HG03342 (cell line): ENCODE measurements at regions not wholly inside any gene's neighbourhood (a gene's known extent, or its start where the extent isn't known, plus 50 kb on each side); places are given as distances from the start of the nearest gene placed in this dataset.

Experiments
- ATAC-seq: cut with Tn5 transposase; IDR thresholded peaks from one replicate; pipeline ENCODE4 v1.9.1; 2021; ENCODE audit warnings: mild to moderate bottlenecking, moderate library complexity; ENCODE audit not compliant: unreplicated experiment

DNA sequence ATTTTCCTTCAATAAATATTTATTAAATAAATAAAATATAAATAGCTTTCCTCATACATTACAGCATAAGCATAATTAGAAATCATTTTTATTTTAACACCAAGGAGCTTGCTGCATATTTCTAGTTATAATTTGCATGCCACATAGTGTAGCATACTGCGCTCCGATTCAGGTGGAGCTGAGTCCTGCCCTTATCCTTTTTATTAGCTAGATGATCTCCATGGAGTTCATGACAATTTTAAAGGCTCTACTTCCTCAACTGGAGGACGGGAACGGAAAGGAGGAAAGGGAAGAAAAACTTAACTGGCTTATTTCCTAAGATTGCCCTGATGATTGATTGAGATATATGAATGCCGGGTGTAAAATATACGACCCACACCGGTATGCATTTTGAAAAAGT is 385.2 kb downstream of the PLK2 start:
- ATAC-seq: no peak

DNA sequence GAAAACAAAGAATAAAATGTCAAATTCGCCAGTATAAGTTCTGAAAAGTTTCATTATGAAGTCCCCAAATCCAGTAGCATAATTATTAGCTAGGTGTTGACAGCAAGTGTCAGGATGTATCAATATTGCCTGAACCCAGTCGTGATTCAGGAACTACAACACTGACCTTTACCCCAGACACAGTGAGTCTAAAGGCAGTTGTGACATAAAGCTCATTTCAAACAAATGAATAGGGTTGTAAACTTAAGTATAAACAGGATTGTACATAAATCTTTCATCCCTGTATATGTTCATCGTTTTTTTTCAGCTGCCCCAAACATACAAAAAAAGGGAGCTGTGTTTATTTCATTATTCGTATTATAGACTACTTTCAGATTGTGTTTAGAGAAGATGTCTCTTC is 385.7 kb downstream of the PLK2 start:
- no peak for ATAC-seq

DNA sequence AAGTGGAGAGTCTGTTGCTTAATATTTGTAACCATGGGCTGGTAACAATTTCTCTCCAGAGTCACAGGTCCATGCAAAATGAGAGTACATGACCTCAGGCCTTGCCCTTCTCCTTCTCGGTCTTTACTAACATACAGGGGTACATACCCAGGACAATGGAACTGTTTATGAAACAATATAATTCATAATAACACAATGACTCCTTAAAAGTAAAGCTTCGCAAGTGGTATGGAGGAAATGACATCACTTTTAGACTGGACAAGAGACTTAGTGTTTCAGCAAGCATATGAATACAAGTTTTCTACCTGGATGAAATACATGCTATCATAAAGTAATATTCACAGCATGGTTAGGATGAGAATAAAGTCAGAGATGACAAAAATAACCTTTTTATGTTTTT is 386.6 kb downstream of the PLK2 start:
- no peak for ATAC-seq

DNA sequence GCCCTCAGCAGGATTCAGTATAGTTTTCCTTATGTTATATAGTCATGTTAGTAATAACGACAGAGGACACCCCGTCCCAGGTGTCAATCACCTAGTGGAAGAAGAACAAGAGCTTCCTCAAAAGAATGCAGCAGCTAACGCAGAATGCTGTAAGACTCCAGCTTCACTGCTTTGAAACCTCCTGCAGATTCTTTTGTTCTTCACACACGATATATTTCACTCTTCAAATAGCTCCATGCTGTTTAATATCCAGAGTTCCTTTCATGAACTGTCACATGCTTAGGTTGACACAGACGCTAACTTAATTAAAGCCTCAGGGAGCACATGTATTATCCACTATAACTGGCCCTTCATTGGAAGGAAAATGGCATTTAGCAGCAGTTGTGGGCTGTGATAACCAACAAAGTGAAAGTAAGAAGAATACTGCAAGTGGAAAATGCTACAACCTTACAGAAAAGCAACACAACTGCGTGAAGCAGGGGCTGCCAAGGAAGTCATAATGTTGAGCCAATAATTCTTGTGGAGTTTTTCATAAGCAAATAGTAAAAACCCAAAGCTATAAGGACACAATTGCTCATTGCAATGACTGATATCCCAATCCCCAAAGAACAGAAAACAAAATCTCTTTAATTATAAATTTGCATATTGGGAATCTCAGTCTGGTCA is 387.5 kb downstream of the PLK2 start:
- ATAC-seq: no peak

DNA sequence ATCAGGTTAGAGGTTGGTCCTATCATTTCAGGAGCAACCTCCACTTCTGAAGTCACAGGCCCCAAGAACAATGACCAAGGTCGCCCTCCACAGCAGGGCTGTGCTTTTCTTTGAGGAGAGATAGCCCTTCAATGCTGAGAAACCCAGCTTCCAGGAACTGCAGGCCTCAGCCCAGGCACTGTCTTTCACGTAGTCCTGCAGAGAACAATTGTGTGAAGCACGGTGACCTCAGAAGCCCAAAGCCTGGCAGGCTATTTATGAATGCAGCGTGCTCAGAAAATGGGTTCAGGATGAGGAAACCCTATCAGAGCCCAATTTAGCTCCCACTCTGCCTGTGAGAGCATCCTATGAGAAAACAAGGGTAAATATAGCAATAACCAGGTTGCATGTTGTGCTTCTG is 388.3 kb downstream of the PLK2 start:
- ATAC-seq: no peak

DNA sequence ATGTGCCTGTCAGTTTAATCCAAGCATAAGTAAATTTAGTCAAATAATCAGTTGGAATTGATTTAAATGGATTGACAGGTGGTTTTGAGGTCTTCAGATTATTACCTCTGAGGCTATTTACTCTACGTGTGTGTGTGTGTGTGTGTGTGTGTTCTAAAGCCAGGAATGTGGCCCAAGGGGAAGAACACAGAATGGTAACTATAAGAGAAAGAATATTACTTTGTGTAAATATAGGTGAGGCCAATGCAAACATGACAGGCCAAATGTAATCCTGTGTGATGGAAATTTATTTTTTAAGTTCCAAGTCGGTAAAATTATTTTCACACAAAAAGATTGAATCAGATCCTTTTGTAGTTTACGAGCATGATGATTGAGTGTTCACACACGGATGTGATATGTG is 390.0 kb downstream of the PLK2 start:
- no peak for ATAC-seq

DNA sequence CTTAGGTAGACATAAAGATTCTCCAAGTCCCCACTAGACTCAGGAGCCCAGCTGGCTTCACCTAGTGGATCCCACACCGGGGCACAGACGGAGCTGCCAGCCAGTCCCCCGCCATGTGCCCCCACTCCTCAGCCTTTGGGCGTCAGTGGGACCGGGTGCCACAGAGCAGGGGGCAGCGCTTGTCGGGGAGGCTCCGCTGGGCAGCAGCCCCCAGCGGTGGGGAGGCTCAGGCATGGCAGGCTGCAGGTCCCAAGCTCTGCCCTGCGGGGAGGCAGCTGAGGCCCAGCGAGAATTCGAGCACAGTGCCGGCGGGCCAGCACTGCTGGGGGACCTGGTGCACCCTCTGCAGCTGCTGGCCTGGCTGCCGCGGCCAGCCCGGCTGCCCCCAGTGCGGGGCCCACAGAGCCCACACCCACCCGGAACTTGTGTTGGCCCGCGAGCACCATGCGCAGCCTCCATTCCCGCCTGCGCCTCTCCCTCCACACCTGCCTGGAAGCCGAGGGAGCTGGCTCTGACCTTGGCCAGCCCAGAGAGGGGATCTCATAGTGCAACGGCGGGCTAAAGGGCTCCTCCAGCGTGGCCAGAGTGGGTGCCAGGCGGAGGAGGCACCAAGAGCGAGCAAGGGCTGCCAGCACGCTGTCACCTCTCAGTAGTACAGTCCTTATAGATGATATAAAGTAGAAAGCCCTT is 390.7 kb downstream of the PLK2 start:
- no peak for ATAC-seq

DNA sequence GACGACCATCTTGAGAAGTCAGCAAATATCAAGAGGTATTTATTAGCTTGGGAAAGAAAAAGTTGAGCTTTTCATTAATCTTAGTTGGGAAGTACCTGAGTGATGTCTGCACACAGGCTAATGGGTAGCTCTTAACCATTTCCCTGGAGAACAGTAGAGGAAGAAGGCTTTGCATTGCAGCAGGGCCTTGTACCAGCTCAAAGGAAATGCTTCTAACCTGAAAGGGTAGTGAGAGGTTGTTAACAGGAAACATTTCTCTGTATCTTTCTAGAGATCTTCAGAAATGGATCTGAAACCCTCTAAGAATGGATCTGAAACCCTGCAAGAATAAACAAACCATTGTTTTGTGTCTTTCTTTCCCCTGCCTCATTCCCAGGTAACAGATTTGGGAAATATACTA is 393.3 kb downstream of the PLK2 start:
- ATAC-seq: no peak

DNA sequence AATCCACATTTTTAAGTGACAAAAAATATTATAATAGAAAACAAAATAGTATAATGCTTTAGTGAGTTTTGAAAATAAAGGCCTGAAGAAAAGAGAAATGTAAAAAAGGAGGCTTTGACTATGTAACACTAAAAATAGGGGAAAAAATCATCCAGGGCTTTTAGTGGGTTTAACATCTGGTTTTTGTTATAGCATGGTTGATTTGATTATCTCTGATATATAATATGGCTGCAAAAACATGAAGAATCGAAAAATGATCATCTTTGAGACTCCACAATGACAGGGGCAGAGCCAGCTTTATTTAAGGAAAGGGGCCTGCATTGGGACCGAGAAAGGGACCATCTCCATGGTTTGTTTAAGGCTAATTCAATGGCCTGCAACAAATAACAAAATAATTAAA is 393.8 kb downstream of the PLK2 start:
- ATAC-seq: no peak

DNA sequence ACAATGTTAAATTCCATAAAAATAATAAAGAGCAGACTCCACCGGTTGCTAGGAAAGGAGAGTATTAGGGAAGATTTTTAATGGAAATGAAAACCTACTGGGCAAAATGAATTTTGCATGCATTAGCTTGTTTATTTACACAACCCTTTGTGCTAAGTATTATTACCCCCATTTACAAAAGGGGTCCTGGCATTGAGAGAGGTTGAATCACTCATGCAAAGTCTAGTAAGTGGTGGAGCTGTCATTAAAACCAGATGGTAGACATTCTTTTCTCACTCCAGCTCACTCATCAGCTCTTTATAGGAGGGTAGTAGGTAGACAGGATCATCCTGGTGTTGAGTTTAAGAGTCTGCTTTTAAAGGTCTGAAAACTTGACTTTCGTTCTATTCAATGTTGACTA is 395.1 kb downstream of the PLK2 start:
- ATAC-seq: no peak

DNA sequence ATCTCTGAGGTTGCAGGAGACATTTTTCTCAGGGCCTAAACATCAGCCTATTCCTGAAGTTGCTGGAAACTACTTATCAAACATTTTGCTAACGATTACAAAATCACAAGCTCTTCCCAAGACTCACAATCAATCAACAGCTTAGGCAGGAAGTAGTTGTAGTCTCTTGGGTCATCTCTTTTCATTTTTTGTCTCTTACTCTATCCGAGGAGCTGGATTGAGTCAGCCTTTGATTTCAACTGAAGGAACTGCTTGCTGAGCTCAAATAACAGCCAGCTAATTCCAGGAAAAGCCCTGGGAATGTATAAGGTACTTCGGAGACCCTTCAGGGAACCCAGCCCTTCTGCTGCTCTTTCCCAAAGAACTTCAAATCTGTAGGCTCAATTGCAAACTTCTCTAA is 398.9 kb downstream of the PLK2 start:
- no peak for ATAC-seq

DNA sequence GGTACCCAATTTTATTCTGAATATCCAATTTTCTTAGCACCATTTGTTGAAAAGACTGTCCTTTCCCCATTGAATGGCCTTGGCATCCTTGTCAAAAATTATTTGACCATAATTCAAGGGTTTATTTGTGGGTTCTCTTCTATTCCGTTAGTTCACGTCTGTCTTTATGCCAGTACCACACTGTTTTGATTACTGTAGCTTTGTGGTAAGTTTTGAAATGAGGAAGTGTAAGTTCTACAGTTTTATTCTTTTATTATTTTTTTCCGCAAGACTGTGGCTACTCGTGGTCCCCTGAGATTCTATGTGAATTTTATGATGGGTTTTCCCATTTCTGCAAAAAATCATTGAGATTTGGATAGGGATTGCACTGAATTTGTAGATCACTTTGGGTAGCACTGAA is 402.6 kb downstream of the PLK2 start:
- ATAC-seq: no peak

DNA sequence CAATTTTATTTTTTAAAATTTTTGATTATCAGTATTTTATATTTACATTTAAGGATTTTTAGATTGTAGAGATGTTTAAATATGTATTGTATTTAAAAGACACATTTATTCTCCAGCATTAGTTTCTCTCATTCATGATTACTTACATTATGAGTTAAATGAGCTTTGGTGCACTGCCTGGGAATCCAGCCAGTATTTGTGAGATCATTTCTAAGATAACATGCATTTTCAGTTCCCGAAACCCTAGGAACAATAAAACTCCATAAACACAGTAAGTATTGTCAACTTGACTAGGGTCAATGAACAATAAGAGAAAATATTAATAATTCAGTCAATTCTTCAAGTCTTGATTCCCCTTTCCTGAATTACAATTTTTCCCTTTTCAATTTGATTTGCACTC is 403.3 kb downstream of the PLK2 start:
- no peak for ATAC-seq

DNA sequence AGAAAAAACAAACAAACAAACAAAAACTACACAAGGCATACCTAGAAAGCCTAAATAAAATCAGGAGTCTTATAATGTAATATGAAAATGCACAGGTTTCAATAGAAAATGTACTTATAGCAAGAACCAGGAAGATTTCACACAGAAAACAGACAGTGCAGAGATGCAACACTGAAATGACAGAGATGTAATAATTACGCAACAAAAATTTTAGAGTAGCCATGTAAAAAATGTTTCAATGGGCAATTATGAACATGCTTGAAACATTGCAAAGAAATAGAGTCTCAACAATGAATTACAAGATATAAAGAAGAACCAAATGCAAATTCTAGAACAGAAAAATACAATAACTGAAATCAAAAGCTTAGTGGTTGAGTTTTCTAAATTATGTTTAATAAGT is 405.9 kb downstream of the PLK2 start:
- no peak for ATAC-seq

DNA sequence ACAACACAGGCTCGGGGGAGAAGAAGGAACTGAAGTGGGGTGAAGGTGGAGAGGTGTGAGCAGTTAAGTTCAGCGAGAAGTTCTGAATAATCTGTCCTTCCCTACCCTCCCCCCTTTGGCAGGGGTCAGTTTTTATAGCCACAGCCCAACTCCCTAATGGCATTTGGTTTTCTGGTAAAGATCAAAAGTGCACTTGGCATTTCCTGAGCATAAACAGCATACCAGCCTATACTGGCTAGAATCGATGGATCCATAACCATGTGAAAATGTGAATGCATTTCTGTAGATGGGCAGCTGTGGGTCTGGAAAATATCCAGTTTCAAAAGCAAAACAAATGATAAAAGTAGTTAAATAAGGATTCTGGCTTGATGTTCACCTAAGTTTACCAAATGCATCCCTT is 410.9 kb downstream of the PLK2 start:
- ATAC-seq: no peak

DNA sequence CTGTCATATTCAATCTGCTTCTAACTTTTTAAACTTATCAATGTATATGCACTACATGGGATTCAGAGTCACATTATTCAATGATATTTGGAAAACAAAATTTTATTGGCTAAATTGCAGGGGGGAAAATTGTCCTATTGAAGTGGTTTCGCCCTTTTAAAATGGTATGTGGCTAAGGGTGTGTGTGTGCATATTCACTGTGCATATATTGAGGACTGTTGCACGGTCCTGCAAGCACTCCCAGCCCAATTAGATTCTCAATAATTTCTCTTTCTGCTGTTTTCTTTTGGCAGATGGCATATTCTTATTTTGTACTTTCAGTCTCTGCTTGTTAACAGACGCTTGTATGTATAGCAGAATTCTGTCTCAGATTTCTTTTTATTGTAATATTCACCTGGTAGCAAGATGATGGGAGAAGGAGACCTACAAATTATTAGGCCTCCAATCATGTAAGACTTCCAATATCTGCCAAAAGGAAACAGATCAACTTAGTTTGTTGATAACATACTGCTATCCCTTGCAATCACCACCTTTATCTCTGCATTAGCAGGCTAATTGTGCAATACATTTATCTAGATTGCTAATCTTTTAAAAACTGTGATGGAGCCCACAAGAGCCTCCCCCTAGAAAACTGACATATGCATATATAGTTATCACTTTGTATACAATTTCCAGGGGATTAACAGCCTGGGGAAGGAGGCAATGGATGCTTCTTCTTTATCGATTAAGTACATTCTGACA is 411.5 kb downstream of the PLK2 start:
- no peak for ATAC-seq

DNA sequence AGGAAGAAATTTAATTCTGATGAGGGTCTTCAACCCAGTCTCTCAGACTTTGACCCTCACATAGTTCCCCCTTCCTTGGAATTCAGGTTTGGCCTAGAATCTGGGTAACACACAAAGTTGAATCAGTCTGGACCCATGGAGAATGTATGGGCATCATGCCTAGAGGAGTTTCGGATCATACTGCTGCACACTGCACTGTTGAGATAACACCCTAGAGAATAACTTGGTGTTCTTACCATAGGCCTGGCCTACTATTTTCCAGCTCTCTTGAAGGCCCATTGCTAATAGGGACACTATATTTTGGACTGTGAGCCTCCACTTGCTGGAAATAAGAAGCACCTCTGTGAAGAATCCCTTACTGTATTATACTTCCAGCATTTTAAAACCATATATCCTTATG is 413.5 kb downstream of the PLK2 start:
- ATAC-seq: no peak

DNA sequence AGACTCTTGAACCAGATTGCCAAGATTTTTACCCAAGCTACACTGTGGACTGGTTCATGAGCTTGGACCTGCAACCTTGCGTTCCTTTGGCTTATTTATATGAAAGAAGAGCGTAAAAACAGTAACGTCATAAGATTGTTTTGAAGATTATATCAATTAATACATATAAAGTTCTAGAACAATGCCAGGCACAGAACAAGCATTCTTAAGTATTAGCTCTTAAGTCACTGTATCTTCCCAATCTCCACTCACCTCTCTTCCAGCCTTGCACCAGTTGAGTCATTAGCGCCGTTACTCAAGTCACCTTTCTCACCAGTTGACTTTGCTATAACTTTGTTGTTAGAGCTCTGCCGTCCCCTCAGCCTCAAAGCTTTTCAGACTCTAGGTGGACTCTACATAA is 415.7 kb downstream of the PLK2 start:
- ATAC-seq: no peak

DNA sequence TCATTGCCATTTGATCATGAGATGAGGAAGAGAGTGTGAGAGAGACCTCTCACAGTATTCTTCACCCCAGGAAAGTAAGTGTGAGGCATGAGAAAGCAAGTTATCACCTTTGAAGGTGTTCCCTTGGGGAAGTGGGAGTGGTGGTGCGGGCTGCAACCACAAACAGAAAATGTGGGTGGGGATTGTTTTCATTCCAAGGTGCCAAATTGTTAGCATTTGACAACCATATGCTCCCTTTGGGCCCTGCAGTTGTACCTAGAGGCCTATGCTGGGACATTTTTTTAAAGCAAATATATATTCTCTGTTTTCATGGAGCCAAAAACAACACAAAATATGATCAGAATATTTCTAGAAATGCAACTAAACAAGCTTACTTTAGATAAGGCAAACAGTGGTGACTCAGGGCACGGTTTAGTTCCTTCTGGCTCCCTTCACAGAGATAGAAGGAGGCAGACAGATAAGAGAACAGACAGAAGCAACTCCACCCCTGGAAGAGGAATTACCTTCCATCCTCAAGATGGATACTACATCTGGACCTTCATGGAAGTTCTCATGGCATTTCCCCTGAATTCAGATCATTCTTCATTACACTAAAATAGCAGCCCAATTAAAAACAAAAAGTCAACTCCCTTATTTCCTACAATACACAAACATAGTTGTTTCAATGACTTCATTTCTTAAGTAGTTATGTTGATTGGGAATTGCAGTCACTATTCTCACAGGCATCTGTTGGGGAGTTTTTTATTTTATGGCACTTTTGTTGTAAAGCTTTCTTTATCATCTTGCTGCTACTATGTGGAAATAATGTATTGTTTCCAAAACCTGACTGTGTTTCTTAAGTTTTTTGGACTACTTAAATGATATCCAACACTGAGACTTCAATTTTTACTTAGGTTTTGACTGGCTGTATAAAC is 416.6 kb downstream of the PLK2 start:
- ATAC-seq: no peak

DNA sequence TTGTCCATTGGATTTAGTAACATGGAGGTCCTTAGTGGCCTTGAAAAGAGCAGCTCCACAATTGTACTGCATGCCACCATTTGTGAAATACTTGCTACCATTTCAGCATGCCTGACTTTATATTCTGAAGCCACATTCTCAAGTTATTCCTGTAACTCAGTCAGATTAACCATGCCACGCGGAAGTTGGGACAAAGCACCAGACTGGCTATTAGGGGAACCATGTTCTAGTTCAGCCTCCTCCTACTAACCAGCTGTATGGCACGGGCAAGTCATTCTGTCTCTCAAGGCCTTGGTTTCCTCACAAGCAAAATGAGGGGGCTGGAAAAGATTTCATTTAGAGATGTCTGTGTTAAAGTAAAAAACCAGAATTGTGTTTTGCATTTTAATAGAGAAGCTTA is 418.0 kb downstream of the PLK2 start:
- ATAC-seq: no peak

DNA sequence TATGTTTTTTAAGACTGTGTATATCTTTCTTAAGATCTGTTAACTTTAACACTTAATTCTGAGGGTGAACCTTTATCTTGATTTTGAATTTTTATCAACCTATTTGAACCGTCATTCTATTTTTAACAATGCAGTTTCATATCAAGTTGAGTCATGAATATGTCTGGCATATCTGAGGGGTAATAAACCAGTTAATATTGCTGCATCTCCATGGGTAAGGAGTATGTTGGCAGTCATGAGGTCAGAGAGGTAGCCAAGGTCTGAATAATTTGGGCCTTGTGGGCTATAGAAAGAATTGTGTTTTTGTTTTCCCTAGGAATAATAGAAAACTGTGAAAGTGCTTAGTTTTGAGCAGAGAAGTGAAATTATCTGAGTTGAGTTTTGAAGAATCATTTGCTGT is 419.0 kb downstream of the PLK2 start:
- no peak for ATAC-seq
